ENCODE measurements at regions not wholly inside any gene's neighbourhood (a gene's known extent, or its start where the extent isn't known, plus 50 kb on each side); places are given as distances from the start of the nearest gene placed in this dataset.

DNA sequence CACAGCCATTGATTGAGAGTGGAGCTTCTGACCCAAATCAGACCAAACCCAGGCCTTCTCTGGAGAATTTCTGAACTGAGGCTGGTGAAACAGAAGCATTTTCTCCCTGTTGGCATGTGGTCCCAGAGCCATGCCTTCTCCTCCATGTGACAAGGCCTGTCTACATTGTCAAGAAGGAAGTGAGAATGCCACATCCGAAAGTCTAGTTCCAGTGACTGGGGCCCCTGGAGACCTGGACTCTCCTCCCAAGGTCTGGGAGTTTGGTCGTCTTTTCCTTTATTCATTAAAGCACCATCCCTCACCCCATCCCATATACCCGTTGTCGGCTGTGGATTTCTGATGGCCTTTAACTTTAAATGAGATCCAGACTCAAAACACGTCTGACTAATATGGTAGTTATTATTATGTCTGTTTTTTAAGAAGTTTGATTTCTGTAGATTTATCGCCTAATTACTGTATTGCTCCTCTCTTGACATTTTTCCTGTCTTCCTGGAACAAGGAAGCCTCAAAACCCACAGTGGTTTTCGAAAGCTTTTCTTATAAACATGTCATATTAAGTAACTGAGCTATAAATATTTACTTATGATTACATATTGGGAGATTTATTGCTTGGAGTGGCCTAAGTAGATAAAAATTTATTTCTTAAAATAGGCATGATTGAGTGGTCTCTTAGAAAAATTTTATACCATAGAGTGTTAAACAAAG is 128.3 kb upstream of the FRY start:
- no peaks in the 10 kb centered on the region for H3K36me3 ChIP-seq
- intact Hi-C loops (cut with DNase I): loop anchor here in 2 of 4 donors (5.0 to 10.0 kb wide), 2 partner anchors 412 to 556 kb away; partner anchors contain the start of genes BRCA2 (in 1 of the 2) and ZAR1L (in 1 of the 2)
- H3K27ac ChIP-seq: no peak overlapping the region
- 77 to 82% (median 80%) methylated on average over 7 of the region's 7 CpGs for WGBS, 3 donors
- H3K9me3 ChIP-seq: no peaks in the 10 kb centered on the region
- no peak for TF ChIP-seq POLR2A (IDR thresholded peaks at IDR 0.05)
- TF ChIP-seq, protein P1, sequence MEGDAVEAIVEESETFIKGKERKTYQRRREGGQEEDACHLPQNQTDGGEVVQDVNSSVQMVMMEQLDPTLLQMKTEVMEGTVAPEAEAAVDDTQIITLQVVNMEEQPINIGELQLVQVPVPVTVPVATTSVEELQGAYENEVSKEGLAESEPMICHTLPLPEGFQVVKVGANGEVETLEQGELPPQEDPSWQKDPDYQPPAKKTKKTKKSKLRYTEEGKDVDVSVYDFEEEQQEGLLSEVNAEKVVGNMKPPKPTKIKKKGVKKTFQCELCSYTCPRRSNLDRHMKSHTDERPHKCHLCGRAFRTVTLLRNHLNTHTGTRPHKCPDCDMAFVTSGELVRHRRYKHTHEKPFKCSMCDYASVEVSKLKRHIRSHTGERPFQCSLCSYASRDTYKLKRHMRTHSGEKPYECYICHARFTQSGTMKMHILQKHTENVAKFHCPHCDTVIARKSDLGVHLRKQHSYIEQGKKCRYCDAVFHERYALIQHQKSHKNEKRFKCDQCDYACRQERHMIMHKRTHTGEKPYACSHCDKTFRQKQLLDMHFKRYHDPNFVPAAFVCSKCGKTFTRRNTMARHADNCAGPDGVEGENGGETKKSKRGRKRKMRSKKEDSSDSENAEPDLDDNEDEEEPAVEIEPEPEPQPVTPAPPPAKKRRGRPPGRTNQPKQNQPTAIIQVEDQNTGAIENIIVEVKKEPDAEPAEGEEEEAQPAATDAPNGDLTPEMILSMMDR (IDR thresholded peaks at IDR 0.05): no peak
- TF ChIP-seq EP300 (IDR thresholded peaks at IDR 0.05): no peak
- H3K27me3 ChIP-seq: no peaks in the 10 kb centered on the region
- no peak for DNase-seq
- no peak overlapping the region for H3K4me3 ChIP-seq
- peaks cover 6% of the 10 kb centered on the region for H3K4me1 ChIP-seq (ENCODE audit: insufficient read depth)

DNA sequence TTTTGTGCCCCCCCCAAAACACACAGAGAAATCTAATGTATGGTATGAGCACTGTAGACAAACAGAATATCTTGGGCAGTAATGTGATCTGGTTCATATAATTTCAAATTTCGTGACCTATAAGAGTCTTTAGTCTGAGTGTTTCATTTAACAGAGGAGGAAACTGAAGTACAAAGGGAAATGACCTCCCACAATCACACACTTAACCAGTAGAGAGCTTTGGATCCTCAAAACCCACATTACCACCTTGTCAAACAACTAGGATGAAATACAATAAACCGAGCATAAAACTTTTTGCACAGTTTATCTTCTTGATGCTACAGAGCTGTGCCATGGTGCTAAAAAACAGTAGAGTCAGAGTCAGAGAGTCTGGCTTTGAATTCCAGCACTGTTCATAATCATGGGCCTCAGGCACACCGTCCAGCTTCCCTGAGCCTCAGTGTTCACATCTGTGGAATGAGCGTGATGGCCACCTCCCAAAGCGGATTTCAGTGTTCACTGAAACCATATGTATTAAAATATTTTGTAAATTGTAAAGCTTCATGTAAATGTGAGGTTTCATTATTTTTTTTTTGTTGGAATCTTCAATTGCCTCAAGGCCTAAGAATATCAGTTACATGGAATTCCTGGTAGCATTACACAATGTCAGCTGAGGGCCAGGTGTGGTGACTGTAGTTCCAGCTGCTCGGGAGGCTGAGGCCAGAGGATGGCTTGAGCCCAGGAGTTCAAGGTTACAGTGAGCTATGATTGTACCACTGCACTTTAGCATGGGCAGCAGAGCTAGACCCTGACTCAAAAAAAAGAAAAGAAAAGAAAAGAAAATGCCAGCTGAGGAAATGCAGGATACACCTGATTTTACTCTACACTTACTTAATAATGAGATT is 126.4 kb upstream of the FRY start:
- no peaks in the 10 kb centered on the region for H3K9me3 ChIP-seq
- DNase-seq: no peak
- intact Hi-C loops (cut with DNase I): loop anchor here in 2 of 4 donors (5.0 to 10.0 kb wide), 3 partner anchors 407 to 558 kb away; partner anchors contain the start of genes BRCA2 (in 1 of the 2) and ZAR1L (in 1 of the 2)
- H3K27ac ChIP-seq: no peak overlapping the region
- peaks cover 5% of the 10 kb centered on the region for H3K4me1 ChIP-seq (ENCODE audit: insufficient read depth)
- H3K27me3 ChIP-seq: no peaks in the 10 kb centered on the region
- no peaks in the 10 kb centered on the region for H3K36me3 ChIP-seq
- TF ChIP-seq, protein P1 (IDR thresholded peaks at IDR 0.05): no peak
- no peak for TF ChIP-seq EP300 (IDR thresholded peaks at IDR 0.05)
- no peak for TF ChIP-seq POLR2A (IDR thresholded peaks at IDR 0.05)
- H3K4me3 ChIP-seq: no peak overlapping the region
- WGBS, 3 donors: 60 to 72% (median 70%) methylated on average over 6 of the region's 6 CpGs

DNA sequence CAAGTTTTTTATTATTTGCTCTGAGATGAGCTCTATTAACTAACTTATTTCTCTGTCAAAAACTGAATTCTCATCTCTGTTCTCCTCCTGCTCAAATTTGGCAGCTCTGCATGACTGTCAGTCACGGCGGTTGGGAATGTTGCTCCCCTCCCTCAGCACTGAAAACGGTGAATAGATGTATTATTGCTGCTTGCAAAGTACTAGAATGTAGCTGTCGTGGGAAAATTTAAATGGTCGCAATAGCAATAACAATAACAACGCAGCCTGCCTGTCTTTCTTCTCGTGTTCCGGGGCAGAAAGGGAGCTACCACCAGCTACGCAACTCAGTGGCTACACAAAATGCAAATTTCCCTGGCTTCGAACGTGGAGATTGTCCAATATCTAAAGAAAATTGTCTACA is 125.6 kb upstream of the FRY start:
- no peak for DNase-seq
- peaks cover 5% of the 10 kb centered on the region for H3K4me1 ChIP-seq (ENCODE audit: insufficient read depth)
- intact Hi-C loops (cut with DNase I): loop anchor here in 2 of 4 donors (5.0 to 10.0 kb wide), 2 partner anchors 406 to 409 kb away; partner anchors contain the start of genes BRCA2 (in 1 of the 2) and ZAR1L (in 1 of the 2)
- no peaks in the 10 kb centered on the region for H3K36me3 ChIP-seq
- WGBS, 3 donors: 12 to 32% (median 25%) methylated on average over 11 of the region's 11 CpGs
- TF ChIP-seq, protein P1 (IDR thresholded peaks at IDR 0.05): no peak
- no peak for TF ChIP-seq EP300 (IDR thresholded peaks at IDR 0.05)
- no peak for TF ChIP-seq POLR2A (IDR thresholded peaks at IDR 0.05)
- no peak overlapping the region for H3K27ac ChIP-seq
- no peaks in the 10 kb centered on the region for H3K27me3 ChIP-seq
- no peak overlapping the region for H3K4me3 ChIP-seq
- no peaks in the 10 kb centered on the region for H3K9me3 ChIP-seq

DNA sequence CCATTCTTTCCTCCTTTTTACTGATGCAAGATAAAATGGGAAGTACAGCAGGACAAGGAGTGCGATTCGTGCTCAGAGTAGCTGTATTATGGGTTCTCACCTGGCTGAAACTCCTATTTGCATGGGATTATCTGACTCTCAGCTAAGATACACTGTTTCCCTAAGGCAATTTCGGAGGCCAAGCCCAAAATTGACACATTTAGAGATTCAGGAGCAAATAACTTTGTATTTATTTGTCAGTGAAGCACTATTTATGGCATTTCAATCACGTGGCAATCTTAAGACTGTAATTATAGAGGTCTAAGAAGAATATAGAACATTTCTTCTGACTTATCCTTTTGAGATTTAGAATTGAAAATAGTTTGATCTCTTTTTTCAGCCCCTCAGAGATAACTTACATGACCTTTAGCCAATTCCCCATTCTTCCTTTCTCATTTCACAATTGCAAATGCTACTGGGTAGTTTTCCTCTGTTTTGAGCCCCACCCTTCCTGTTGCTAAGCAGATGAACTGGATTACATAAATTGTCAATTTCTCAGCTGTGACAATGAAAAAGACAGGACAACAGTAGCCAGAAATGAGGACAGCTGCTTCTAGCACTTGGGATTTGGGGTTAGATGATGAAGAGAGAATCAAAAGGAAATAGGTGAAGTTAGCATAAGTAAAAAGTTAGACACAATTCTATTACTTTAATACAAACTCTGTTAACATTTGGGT is 122.7 kb upstream of the FRY start:
- H3K9me3 ChIP-seq: no peaks in the 10 kb centered on the region
- no peak overlapping the region for H3K27ac ChIP-seq
- H3K4me1 ChIP-seq (ENCODE audit: insufficient read depth): peaks cover 5% of the 10 kb centered on the region
- 79 to 83% (median 80%) methylated on average over 4 of the region's 4 CpGs for WGBS, 3 donors
- TF ChIP-seq EP300 (IDR thresholded peaks at IDR 0.05) (no peak), POLR2A (IDR thresholded peaks at IDR 0.05) (no peak)
- TF ChIP-seq, protein P1 (IDR thresholded peaks at IDR 0.05): no peak
- H3K36me3 ChIP-seq: no peaks in the 10 kb centered on the region
- H3K4me3 ChIP-seq: no peak overlapping the region
- intact Hi-C loops (cut with DNase I): loop anchor here in 2 of 4 donors (5.0 to 10.0 kb wide), 2 partner anchors 403 to 406 kb away; partner anchors contain the start of genes BRCA2 (in 1 of the 2) and ZAR1L (in 1 of the 2)
- H3K27me3 ChIP-seq: no peaks in the 10 kb centered on the region
- no peak for DNase-seq
